ENCODE measurements at regions not wholly inside any gene's neighbourhood (a gene's known extent, or its start where the extent isn't known, plus 50 kb on each side); places are given as distances from the start of the nearest gene placed in this dataset.
"Not testable (repeated sequence)": the region's sequence is repeated elsewhere in the genome, so short reads cannot be mapped to it uniquely, and the experiment has no call there.

GRCh38 chr22:40094485-40094884 is 83.2 kb upstream of the TNRC6B start:
- DNase-seq (ENCODE audit: low read depth), result no peak

GRCh38 chr22:40099887-40100286 is 77.8 kb upstream of the TNRC6B start:
- DNase-seq (ENCODE audit: low read depth), result not testable (repeated sequence)

- DNase-seq (ENCODE audit: low read depth), result no peak
Observed at GRCh38 chr22:40105755-40106154, 72.0 kb upstream of the TNRC6B start.

- no peak for DNase-seq (ENCODE audit: low read depth)
Observed at GRCh38 chr22:40107244-40107643, 70.5 kb upstream of the TNRC6B start.

GRCh38 chr22:40107851-40108378 is 69.8 kb upstream of the TNRC6B start:
- DNase-seq (ENCODE audit: low read depth), result no peak

- no peak for DNase-seq (ENCODE audit: low read depth)
Observed at GRCh38 chr22:40108396-40108795, 69.3 kb upstream of the TNRC6B start.

- not testable (repeated sequence) for DNase-seq (ENCODE audit: low read depth)
Observed at GRCh38 chr22:40108926-40109325, 68.8 kb upstream of the TNRC6B start.

- no peak for DNase-seq (ENCODE audit: low read depth)
Observed at GRCh38 chr22:40111451-40111850, 66.3 kb upstream of the TNRC6B start.

- no peak for DNase-seq (ENCODE audit: low read depth)
Observed at GRCh38 chr22:40112595-40112994, 65.1 kb upstream of the TNRC6B start.

- no peak for DNase-seq (ENCODE audit: low read depth)
Observed at GRCh38 chr22:40113696-40114095, 64.0 kb upstream of the TNRC6B start.

- no peak for DNase-seq (ENCODE audit: low read depth)
Observed at GRCh38 chr22:40114411-40114810, 63.3 kb upstream of the TNRC6B start.

- peak; percentile 48 for DNase-seq (ENCODE audit: low read depth)
Observed at GRCh38 chr22:40116496-40117200, 61.1 kb upstream of the TNRC6B start.

GRCh38 chr22:40118979-40119378 is 58.7 kb upstream of the TNRC6B start:
- DNase-seq (ENCODE audit: low read depth), result no peak

GRCh38 chr22:40120848-40121247 is 56.9 kb upstream of the TNRC6B start:
- no peak for DNase-seq (ENCODE audit: low read depth)

- no peak for DNase-seq (ENCODE audit: low read depth)
Observed at GRCh38 chr22:40121461-40121860, 56.3 kb upstream of the TNRC6B start.

- DNase-seq (ENCODE audit: low read depth), result no peak
Observed at GRCh38 chr22:40122792-40123191, 54.9 kb upstream of the TNRC6B start.

- DNase-seq (ENCODE audit: low read depth), result no peak
Observed at GRCh38 chr22:40123387-40123786, 54.3 kb upstream of the TNRC6B start.

All from T-helper 22 cell (primary cell).